GM18858 (cell line): ENCODE measurements at regions not wholly inside any gene's neighbourhood (a gene's known extent, or its start where the extent isn't known, plus 50 kb on each side); places are given as distances from the start of the nearest gene placed in this dataset.

Source experiments
- ATAC-seq: cut with Tn5 transposase; IDR thresholded peaks from one replicate; pipeline ENCODE4 v1.9.1; 2021; ENCODE audit not compliant: unreplicated experiment

- no peak for ATAC-seq
Observed at GRCh38 chr4:176568238-176568637, 224.5 kb downstream of the VEGFC start.

- ATAC-seq: no peak
Observed at GRCh38 chr4:176569301-176569700, 223.4 kb downstream of the VEGFC start.

- ATAC-seq: no peak
Observed at GRCh38 chr4:176571206-176571605, 221.5 kb downstream of the VEGFC start.

- no peak for ATAC-seq
Observed at GRCh38 chr4:176575141-176575730, 217.5 kb downstream of the VEGFC start.

GRCh38 chr4:176579226-176579625, 213.5 kb downstream of the VEGFC start:
- ATAC-seq: no peak

- ATAC-seq: no peak
Observed at GRCh38 chr4:176583278-176583677, 209.4 kb downstream of the VEGFC start.

- no peak for ATAC-seq
Observed at GRCh38 chr4:176584031-176584606, 208.6 kb downstream of the VEGFC start.

GRCh38 chr4:176587920-176588319, 204.8 kb downstream of the VEGFC start:
- no peak for ATAC-seq

GRCh38 chr4:176588436-176588835, 204.3 kb downstream of the VEGFC start:
- no peak for ATAC-seq

- no peak for ATAC-seq
Observed at GRCh38 chr4:176592976-176593670, 199.6 kb downstream of the VEGFC start.

GRCh38 chr4:176593943-176594342, 198.8 kb downstream of the VEGFC start:
- ATAC-seq: no peak

- ATAC-seq: no peak
Observed at GRCh38 chr4:176595257-176595656, 197.5 kb downstream of the VEGFC start.

- no peak for ATAC-seq
Observed at GRCh38 chr4:176601124-176601523, 191.6 kb downstream of the VEGFC start.

- no peak for ATAC-seq
Observed at GRCh38 chr4:176607807-176608206, 184.9 kb downstream of the VEGFC start.

- ATAC-seq: no peak
Observed at GRCh38 chr4:176608346-176608745, 184.4 kb downstream of the VEGFC start.

- ATAC-seq: no peak
Observed at GRCh38 chr4:176610594-176610993, 182.1 kb downstream of the VEGFC start.

- no peak for ATAC-seq
Observed at GRCh38 chr4:176611381-176611780, 181.3 kb downstream of the VEGFC start.

- ATAC-seq: no peak
Observed at GRCh38 chr4:176611951-176612350, 180.8 kb downstream of the VEGFC start.

GRCh38 chr4:176614793-176615192, 177.9 kb downstream of the VEGFC start:
- ATAC-seq: no peak

- no peak for ATAC-seq
Observed at GRCh38 chr4:176616151-176616550, 176.6 kb downstream of the VEGFC start.

GRCh38 chr4:176618138-176618537, 174.6 kb downstream of the VEGFC start:
- no peak for ATAC-seq

GRCh38 chr4:176619430-176619829, 173.3 kb downstream of the VEGFC start:
- ATAC-seq: no peak
